ENCODE measurements at regions not wholly inside any gene's neighbourhood (a gene's known extent, or its start where the extent isn't known, plus 50 kb on each side); places are given as distances from the start of the nearest gene placed in this dataset.

DNA sequence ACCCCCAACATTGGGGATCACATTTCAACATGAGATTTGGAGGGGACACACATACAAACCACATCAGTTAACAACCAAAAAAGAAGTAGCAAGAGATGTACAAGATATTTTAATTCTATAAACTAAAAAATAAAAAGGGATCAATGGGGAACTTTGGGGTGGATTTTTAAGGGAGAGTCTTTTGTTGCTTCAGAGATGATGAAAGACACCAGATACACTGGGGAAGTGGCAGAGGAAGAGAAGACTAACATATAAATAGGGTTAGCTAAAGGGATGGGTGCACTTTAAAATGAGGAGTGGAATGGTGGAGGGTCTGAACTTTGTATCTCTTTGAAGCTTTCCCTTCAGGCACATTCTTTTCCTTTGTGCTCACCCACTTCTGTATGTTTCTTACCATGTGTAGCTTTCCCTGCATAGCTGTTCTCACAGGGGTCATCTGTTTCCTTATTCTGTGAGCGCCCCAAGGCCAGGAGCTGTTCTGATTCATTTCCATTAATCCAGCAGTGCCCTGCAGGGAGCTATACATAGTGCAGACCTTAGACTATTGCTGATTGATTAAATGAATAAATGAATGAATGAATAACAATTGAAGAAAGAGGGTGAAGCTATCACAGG, 531.6 kb upstream of the KLF4 start:
- H3K9me3 ChIP-seq (ENCODE audit: low read depth) = no peaks in the 10 kb centered on the region
- no peak overlapping the region for H3K4me3 ChIP-seq
- TF ChIP-seq, protein P1, sequence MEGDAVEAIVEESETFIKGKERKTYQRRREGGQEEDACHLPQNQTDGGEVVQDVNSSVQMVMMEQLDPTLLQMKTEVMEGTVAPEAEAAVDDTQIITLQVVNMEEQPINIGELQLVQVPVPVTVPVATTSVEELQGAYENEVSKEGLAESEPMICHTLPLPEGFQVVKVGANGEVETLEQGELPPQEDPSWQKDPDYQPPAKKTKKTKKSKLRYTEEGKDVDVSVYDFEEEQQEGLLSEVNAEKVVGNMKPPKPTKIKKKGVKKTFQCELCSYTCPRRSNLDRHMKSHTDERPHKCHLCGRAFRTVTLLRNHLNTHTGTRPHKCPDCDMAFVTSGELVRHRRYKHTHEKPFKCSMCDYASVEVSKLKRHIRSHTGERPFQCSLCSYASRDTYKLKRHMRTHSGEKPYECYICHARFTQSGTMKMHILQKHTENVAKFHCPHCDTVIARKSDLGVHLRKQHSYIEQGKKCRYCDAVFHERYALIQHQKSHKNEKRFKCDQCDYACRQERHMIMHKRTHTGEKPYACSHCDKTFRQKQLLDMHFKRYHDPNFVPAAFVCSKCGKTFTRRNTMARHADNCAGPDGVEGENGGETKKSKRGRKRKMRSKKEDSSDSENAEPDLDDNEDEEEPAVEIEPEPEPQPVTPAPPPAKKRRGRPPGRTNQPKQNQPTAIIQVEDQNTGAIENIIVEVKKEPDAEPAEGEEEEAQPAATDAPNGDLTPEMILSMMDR (IDR thresholded peaks at IDR 0.05; ENCODE audit: low read depth, low read length) = no peak
- H3K27ac ChIP-seq = no peak overlapping the region
- H3K27me3 ChIP-seq = no peaks in the 10 kb centered on the region
- no peaks in the 10 kb centered on the region for H3K36me3 ChIP-seq
- no peak for DNase-seq (ENCODE audit: low read depth in 1 of 2, low spot score in 1 of 2)
- H3K4me1 ChIP-seq (ENCODE audit: low read depth) = peaks cover 5% of the 10 kb centered on the region

DNA sequence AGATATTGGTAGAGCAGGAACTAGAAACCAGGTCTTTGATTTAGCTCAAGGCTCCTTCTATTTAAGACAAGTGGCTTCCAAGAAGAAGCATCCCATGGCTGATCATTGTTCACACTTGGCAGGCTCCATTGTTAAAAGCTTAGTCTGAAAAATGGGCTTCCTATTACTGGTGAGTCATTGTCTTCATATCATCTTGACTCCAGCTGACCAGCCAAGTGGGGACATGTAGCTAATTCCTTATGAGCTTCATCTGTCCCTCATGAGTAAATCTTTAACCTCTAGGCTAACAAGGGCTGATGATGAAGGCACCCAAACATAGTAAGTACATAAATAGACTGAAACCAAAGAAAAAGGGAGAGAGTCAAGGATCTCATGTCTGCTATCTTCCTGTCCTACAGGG, 530.3 kb upstream of the KLF4 start:
- H3K4me3 ChIP-seq = no peak overlapping the region
- H3K27me3 ChIP-seq = no peaks in the 10 kb centered on the region
- no peak for DNase-seq (ENCODE audit: low read depth in 1 of 2, low spot score in 1 of 2)
- H3K9me3 ChIP-seq (ENCODE audit: low read depth) = no peaks in the 10 kb centered on the region
- no peaks in the 10 kb centered on the region for H3K36me3 ChIP-seq
- peaks cover 9% of the 10 kb centered on the region for H3K4me1 ChIP-seq (ENCODE audit: low read depth)
- TF ChIP-seq, protein P1 (IDR thresholded peaks at IDR 0.05; ENCODE audit: low read depth, low read length) = no peak
- H3K27ac ChIP-seq = no peak overlapping the region

DNA sequence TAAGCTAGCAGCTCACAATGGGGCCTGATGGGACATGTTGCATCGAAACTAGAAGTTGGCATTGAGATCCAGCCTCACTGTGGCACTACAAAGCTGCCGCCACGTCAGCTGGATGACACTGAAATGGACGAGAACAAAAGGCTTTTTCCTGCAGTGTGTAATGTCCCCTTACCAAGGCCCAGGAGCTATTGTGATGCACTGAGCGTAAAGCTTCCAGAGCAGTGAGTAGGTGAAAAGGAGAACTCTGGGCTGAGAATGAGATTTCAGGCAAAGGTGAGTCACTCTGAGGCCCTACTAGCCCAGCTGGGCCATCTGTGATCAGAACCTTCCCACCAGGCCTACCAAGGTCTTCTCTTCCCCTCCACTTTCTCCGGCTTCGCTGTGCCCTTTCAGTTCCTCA, 528.1 kb upstream of the KLF4 start:
- no peak overlapping the region for H3K4me3 ChIP-seq
- no peaks in the 10 kb centered on the region for H3K36me3 ChIP-seq
- peaks cover 9% of the 10 kb centered on the region for H3K4me1 ChIP-seq (ENCODE audit: low read depth)
- H3K27me3 ChIP-seq = no peaks in the 10 kb centered on the region
- H3K9me3 ChIP-seq (ENCODE audit: low read depth) = no peaks in the 10 kb centered on the region
- no peak overlapping the region for H3K27ac ChIP-seq
- DNase-seq (ENCODE audit: low read depth in 1 of 2, low spot score in 1 of 2) = no peak
- TF ChIP-seq, protein P1 (IDR thresholded peaks at IDR 0.05; ENCODE audit: low read depth, low read length) = no peak

DNA sequence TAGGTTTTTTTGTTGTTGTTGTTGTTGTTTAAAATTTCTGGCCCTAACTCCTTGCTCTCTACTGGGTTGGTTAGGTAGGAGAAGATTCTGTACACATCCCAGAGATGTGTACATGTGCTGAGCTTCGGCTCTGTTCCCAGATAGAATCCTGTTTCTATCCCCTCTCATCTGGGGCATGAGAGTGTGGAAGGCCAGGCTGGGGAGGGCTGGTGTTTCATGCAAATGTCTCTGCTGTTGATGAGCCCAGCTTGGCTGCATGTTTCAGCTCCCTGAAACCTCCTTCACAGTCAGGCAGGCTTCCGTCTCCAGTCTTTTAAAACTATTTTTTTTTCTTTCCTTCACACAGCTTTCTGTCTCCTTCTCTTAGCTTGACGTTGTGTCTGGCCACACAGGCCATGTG, 526.9 kb upstream of the KLF4 start:
- Histone ChIP-seq H3K9me3 (ENCODE audit: low read depth) (no peaks in the 10 kb centered on the region), H3K27me3 (no peaks in the 10 kb centered on the region), H3K4me3 (no peak overlapping the region), H3K27ac (no peak overlapping the region), H3K4me1 (ENCODE audit: low read depth) (peaks cover 9% of the 10 kb centered on the region), H3K36me3 (no peaks in the 10 kb centered on the region)
- TF ChIP-seq, protein P1 (IDR thresholded peaks at IDR 0.05; ENCODE audit: low read depth, low read length) = no peak
- peak in 1 of 2 donors; percentile 2 for DNase-seq (ENCODE audit: low read depth in 1 of 2, low spot score in 1 of 2)

DNA sequence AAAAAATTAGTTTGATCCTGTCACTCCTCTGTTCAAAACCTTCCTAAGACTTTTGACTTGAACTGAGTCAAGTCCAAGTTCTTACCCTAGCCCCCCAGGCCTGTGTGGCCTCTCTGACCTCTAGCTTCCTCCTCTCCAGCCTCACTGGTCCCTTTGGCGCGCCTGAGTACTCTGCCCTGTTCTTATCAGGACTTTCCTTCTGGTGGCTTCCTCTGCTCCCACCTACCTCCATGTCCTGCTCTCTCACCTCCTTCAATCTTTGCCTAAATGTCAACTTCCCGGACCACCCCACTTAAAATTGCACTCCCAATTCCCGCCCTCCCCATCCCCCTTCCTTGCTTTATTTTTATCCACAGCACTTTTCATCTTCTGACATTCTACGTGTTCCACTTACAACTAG, 526.1 kb upstream of the KLF4 start:
- DNase-seq (ENCODE audit: low read depth in 1 of 2, low spot score in 1 of 2) = no peak
- H3K27ac ChIP-seq = no peak overlapping the region
- H3K36me3 ChIP-seq = no peaks in the 10 kb centered on the region
- no peaks in the 10 kb centered on the region for H3K9me3 ChIP-seq (ENCODE audit: low read depth)
- H3K27me3 ChIP-seq = no peaks in the 10 kb centered on the region
- no peak overlapping the region for H3K4me3 ChIP-seq
- TF ChIP-seq, protein P1 (IDR thresholded peaks at IDR 0.05; ENCODE audit: low read depth, low read length) = no peak
- H3K4me1 ChIP-seq (ENCODE audit: low read depth) = peaks cover 9% of the 10 kb centered on the region
